C4-2B (cell line): ENCODE measurements at regions not wholly inside any gene's neighbourhood (a gene's known extent, or its start where the extent isn't known, plus 50 kb on each side); places are given as distances from the start of the nearest gene placed in this dataset.

Experiments
- ZFX ChIP-seq: fragments of 450-650 bp; IDR thresholded peaks from 2 replicates; pipeline ENCODE4 v1.6.1; 2017
- TF ChIP-seq, protein P1 (sequence below): fragments of 450-650 bp; conservative IDR thresholded peaks from 2 replicates; pipeline ENCODE4 v1.5.1; 2017; ENCODE audit warnings: mild to moderate bottlenecking

DNA sequence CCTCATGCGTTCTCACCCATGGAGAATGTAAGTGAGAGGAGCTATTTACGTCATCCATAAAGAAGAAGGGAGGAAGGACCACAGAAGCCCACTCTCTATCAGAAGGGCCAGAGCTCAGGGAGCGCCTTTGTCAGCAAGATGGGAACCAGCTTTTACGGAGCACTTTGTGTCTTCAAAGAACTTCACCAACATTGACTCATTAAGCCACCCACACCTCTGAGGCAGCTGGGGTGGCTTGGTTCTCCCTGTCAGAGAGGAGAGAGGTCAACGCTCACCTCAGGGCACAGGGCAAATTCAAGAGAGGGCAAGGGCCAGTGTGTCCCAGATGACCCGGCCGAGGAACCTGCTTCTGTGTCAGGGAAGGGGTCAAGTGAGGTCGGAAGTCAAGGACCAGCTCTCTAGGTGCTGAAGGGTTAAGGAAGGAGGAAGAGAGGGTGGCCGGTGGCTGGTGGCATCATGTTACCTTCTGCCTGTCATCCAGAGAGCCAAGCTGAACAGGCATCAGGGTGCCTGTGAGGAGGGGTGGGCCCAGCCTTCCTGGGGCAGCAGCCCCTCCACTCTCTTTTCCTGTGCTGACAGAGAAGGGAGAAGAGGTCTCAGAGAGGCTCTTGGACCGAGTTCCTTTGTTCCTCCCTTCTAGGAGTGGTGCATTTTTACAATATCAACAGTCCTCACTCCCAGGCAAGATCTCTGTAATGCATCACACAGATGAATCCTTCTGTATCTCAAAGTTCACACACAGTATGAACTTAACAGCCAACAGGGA is 109.0 kb downstream of the ETS2 start:
- TF ChIP-seq, protein P1, sequence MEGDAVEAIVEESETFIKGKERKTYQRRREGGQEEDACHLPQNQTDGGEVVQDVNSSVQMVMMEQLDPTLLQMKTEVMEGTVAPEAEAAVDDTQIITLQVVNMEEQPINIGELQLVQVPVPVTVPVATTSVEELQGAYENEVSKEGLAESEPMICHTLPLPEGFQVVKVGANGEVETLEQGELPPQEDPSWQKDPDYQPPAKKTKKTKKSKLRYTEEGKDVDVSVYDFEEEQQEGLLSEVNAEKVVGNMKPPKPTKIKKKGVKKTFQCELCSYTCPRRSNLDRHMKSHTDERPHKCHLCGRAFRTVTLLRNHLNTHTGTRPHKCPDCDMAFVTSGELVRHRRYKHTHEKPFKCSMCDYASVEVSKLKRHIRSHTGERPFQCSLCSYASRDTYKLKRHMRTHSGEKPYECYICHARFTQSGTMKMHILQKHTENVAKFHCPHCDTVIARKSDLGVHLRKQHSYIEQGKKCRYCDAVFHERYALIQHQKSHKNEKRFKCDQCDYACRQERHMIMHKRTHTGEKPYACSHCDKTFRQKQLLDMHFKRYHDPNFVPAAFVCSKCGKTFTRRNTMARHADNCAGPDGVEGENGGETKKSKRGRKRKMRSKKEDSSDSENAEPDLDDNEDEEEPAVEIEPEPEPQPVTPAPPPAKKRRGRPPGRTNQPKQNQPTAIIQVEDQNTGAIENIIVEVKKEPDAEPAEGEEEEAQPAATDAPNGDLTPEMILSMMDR, result no peak
- no peak for TF ChIP-seq ZFX
